HG03354 (cell line): ENCODE measurements at regions not wholly inside any gene's neighbourhood (a gene's known extent, or its start where the extent isn't known, plus 50 kb on each side); places are given as distances from the start of the nearest gene placed in this dataset.

Experiments used
- ATAC-seq: cut with Tn5 transposase; IDR thresholded peaks from one replicate; pipeline ENCODE4 v1.9.1; 2021; ENCODE audit warnings: mild to moderate bottlenecking; ENCODE audit not compliant: unreplicated experiment, poor library complexity, severe bottlenecking

DNA sequence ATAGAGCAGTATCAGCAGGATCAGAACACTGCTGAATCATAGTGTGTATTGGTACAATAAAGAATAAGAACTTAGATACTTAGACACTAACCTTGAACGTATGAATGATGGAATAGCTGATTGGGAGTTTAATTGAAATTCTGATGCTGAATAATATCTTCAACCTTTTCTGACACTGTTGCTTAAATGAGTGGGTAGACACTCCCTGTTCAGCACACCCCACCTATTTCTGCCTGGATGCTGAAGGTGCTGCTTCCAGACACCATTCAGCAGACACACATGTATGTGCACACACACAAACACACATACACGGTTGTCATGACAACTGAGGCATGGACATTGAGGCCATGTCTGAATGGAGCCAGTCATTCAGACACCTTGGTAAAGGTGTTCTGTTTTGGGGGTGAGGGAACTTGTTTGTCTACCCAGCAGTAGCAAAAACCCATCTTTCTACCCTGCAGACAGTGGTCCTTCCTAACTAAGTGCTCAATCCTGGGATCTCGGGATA is 54.3 kb downstream of the TMEM215 start:
- ATAC-seq = no peak

DNA sequence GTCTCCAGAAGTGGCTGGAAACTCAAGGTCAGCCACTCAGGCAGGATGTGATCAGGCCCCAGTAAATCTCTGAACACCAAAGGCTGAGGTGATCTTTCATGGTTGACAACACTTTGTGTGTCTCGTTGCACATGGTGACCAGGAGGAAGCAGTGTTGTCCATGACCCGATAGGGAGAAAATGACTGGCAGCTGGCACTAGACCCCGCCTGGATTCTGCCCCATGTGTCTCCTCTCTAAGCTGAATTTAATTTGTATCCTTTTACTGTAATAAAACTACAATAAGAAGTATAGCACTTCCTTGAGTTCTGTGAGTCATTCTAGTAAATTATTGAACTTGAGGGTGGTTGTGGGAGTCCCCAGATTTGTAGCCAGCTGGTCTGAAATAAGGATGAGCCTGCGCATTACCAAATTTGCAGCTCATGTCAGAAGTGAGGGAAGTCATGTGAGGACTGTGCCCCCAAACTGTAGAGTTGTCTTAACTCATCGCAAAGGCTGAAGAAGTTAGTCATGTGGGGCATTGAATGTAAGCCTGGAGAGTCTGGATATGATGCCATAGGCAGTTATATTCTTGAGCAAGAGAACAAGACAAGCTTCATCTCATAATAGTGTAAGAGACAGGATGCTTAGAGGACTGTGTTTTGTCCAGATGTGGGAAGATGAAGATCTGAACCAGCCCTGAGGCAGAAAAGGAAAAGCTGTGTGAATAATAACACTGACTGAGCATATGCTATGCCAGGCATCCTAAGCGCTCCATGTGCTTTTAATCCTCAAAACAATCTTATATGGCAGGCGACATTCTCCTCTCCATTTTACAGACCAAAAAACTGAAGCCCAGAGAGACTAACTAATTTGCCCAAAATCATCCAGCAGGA is 55.9 kb downstream of the TMEM215 start:
- ATAC-seq = peak; percentile 84

DNA sequence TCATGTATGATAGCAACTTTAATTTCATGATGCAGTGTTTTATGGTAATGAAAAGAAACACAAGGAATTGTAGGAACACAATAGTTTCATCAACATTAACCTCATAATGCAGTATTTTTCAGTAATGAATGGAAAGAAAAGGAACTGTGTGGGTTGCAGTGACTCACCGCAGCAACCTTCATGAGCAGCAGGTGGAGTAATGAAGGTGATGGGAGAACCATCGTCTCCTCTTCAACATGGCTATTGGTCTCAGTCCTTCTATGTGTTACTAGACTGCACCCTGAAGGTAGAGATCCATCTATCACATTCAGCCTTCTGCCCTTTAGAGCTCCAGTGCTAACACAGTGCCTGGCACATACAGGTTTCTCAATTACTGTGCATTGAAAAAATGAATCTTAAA is 58.0 kb downstream of the TMEM215 start:
- no peak for ATAC-seq

DNA sequence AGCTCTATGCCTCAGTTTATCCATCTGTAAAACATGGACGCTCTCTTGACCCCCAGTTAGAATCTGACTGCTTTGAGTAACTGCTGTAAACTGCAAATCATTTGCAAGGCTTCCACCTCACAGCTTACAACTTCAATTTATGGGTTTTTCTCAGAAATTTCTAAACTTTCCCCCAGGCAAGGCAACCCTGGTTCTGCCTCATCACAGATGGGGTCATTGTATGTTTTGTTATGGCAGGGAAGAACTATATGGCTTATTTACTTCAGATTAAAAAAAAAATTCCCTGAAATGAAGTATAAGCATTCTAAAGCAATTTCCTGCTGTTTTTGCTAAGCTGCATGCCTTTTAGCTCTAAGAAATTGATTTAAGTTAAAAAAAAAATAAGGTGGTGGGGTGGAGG is 60.0 kb downstream of the TMEM215 start:
- no peak for ATAC-seq

DNA sequence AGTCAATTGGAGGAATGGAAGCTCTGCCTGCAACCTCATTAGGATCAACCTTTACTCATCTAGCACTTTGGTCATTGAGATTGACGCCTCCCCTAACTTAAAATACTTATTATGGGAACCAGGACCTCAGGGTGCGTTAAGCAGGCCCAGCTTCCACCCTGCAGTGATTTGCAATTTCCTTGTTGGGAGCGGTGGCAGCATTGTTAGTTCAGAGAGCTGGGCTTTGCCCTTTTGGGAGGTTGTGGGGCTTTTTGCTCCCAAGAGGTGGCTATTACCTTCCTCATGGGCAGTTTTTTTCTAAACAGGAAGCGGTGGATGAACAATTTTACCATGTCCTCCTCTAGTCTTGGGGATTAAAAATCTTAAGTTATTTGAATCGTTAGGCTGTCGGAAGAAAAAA is 60.9 kb downstream of the TMEM215 start:
- ATAC-seq = no peak

DNA sequence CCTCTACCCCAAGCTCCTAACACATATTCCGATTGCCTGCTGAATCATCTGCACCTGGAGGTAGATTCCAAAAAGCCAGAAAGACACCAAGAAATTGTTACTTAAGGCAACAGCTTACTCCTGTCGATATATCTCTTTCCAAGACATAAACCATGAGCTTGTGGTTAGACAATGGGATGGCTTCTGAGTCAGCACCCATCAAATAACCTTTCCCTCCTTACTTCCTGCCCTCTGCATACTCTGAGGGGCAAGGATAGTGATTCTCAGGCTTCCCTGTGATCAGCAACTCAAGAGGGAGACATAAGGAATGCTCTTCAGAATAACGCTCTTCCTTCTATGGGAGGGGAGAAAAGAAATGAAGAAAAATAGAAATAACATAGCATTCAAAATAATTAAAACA is 70.9 kb downstream of the TMEM215 start:
- no peak for ATAC-seq

DNA sequence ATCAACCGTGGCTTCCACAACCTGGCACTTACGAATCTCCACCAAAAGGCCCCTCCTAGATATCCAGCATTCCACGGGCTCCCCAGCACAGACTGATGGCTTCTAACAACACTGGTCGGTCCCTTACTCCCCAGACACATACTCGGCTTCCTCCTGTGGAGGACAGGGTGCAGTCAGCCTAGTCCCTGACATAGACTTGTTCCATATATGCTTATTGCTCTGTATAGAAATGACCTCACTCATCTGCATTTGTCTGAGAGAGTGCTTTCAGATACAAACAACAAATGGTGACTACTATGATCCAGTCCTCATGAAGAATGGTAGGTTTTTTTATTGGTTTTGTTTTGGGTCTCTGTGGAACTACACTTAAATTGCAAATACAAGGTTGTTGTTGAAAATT is 72.4 kb downstream of the TMEM215 start:
- ATAC-seq = no peak

DNA sequence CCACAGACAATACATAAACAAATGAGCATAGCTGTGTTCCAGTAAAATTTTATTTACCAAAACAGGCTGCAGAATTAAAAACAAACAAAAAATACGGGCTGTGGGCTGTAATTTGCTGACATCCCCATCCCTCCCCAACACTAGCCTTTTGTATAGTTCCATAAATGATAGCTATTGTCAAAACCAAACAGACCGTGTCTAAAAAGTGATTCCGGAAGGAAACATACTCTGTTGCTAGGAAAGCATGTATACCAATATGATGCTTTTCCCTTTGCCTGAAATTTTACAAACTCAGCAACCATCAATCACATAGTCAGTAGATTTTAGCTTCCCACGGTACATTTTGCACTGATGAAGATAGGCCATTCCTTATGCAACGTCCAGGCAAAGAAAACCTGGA is 80.0 kb downstream of the TMEM215 start:
- ATAC-seq = no peak

DNA sequence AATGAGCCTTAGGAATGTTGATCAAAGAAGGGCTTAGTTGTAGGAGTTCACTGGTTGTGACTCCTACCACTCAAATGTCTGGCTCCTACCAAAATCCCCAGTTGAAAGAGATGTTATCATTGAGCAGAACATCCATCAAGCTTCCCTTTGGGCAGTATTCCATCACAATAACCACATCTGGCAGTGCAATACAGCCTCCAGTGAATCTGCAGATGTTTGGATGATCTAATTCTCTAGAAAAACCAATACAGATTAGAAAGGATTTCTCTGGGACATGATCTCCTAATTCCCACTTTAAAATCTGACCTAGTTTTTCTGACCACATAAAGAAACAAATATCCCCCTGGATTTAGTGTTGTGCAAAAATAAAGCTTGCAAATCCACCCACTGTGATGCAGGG is 81.6 kb downstream of the TMEM215 start:
- ATAC-seq = no peak

DNA sequence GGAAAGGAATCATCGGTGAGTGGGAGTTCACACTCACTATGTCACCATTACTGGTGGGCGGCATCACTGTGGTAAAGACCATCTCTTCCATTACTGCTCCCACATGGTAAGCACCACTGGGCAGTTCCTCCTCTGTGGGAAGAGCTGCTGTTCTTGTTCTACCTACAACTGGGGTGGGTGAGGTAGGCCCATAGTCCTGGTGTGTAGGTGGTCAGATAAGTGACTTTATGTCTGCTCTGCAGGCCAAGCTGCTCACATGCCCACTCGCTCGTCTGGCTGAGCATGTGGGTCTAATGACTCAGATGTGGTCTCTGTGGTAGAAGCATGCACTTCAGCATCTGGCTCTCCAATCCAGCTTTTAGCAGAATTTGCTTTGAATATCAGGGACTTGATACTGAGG is 82.9 kb downstream of the TMEM215 start:
- ATAC-seq = no peak

DNA sequence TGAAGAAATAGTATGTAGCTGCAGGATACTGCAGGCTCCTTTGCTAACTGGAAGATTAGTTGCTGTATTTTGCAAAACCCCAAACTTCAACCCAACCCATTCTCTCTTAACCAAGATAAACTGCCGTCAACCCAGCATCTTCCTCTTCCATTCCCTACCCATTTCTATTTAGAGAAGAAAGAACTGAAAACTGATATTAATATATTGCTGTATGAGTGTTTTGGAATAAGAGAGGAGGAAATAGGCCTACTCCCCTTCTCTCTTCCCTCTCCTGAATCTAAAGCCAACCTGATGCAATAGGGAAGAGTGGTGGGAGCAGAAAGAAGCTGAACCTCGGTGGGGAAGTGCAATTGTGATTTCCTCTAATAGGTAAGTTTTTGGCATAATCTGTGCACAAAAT is 83.7 kb downstream of the TMEM215 start:
- no peak for ATAC-seq

DNA sequence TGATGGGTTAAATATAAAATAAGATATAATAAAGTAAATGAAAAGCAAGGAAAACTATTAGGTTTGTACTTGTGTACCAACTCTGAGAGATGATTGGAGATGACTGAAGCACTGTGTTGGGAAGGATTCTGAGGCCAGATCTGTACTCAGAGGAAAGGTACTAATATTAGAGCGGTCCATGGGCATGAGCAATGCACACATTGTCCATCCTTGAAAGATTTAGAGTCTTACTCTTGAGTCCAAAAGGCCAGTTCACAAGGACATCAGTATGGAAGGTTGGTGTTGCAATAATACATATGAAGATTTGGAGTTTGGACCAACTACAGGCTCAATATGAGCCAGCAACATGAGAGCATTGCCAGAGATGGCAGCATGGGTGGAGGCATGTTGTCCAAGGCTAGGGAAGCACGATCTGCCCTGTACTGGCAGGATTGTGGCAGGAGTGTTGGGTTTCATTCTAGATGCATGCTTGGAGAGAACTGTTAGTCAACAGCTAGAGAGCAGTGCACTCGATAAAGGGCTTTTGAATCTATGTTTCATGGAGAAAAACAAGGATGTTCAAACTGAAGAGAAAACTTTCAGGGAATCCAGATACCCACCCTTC is 84.4 kb downstream of the TMEM215 start:
- no peak for ATAC-seq

DNA sequence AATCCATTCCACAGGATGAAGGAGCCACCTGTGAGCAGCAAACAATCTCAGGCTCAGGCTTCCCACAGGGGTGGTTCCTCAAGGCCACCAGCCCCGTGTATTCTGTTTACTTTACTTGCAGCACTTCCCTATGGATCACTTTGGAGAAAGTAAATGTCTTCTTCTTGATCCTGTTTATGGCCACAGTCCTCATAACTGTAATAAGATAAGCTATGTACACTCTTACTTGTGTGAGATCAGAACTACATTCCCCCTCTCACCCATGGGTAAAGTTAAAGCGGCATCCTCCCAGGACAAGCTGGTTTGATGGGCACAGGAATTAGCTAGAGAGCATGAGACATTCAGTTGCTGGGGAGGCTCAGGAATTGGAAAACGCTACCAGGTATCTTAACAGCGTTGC is 86.1 kb downstream of the TMEM215 start:
- no peak for ATAC-seq

DNA sequence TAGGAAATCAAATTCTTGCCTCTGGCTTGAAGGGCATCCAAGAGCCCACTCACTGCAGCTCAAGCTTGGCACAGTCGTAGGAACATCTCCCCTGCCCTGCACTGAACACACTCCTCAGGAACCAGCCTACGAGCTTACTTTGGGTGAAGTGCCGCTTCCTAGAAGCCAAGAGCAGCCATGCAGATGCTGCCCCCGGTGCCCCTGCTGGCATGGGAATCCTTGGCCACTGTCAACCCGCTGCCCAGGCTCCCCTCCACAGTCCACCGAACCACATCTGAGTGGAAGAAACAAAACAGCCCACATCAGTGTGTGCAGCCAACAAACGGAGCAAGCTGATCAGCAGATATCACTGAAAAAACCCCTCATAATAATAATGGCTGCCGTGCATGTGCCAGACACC is 89.8 kb downstream of the TMEM215 start:
- ATAC-seq = no peak

DNA sequence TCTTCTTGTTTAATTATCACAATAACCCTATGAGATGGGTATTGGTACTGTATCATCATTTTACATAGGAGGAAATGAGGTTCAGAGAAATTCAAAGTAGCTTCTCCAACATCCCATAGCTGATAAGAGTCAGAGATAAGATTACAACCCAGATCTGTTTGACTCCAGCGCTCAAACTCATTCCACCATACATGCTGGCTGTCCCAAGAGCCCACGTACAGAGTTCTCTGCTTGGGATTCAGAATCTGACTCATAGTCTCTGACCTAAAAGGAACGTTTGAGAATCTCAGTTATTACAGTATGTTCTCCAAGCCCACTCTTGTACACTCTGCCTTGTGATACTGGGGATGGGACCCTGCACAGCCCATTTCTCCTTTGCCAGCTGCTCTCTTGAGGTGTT is 90.2 kb downstream of the TMEM215 start:
- ATAC-seq = no peak

DNA sequence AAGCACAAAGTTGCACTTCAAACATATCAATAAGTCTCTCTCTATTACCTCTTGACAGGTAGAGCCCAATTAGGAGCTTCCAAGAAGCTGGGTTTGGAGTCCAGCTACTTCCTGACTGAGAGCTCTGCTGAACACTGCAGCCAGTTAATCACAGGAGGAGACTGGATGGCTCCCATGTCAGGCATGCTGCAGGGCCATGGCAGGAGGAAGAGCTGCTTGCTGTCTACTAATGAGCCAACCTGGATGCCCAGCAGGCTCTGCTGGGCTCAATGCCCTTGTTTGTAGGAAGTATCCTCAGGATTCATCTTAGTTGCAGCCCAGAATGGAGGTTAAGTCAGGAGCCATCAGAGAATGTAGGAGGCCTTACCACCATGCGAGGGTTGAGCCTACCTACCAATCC is 91.9 kb downstream of the TMEM215 start:
- ATAC-seq = no peak

DNA sequence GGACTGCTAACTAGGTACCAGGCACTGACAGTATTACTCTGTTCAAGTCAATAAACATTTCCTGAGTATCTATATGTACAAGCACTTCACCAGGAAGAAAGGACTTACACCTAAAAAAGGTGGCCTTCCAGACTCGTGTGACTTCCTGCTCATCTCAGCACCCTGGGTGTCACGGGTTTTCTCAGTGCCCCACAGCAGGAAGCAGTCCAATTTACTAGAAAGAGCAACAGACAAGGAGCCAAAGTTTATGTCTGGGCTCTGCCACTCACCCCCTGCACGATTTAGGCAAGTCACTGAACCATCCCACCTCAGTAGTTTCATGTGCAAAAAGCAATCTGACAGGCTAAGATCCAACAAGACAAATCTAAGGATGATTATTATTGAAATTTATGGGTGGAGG is 92.4 kb downstream of the TMEM215 start:
- ATAC-seq = no peak

DNA sequence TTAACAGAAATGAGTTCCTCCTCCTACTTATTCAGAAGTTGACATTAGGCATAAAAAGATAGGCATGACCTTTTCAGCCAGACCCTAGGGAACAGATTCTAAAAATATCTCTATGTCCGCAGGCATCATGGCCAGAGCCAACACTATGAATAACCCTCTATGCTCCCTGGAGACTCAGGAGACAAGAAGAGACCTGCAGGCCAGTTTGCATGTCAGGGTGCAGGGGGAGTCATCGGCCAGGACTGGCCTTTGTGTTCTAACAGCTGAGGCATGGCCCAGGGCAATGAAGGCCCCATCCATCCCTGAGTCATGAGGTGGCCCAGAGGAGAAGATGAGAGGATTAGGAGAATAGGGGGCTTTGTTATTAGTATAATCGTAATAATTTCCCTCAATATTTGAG is 93.8 kb downstream of the TMEM215 start:
- peak; percentile 14 for ATAC-seq

DNA sequence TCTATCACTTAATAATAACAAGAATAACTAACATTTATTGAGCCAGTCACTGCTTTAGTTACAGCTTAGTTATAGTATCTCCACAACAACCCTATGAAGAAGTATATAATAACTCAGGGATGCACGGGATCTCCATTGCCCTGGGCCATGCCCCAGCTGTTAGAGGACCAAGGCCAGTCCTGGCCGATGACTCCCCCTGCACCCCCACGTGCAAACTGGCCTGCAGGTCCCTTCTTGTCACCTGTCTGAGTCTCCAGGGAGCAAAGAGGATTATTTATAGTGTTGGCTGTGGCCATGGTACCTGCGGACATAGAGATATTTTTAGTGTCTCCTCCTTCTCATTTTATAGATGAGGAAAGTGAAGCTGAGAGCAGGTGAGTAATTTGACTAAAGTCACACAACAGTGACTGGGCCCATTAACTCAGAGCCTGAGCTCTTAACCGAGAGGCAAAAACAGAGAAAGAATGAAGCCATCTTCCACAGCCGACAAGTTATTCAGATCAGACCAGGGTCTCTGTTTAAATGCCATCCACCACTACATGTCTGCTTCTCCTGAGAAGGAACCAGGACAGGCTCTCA is 94.4 kb downstream of the TMEM215 start:
- peak; percentile 48 for ATAC-seq

DNA sequence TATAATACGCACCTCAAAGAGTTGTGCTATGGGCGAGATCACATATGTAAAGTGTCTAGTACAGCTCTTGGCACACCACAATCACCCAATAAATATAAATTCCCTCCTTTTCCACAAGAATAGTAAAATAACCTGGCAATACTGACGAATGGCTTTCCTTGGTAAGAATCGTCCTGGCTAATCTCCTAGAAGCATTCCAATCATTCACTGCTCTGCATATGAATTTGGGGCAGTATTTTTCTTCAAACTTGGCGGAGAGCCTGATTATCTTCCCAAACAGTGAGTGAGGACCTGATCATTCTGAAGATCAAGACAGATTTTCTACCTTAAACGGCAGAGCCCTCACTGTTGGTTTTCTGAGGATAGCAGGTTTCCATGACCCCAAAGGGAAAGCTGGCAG is 96.0 kb downstream of the TMEM215 start:
- ATAC-seq = no peak

DNA sequence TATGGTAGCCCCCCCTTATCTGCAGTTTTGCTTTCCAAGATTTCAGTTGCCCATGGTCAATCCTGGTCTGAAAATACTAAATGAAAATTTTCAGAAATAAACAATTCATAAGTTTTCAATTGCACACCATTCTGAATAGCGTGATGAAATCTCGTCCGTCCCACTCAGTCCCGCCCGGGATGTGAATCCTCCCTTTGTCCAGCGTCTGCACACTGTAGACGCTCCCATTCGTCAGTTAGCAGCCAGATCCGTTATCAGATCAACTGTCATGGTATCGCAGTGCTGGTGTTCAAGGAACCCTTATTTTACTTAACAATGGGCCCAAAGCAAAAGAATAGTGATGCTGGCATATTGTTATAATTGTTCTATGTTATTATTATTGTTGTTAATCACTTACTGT is 98.6 kb downstream of the TMEM215 start:
- ATAC-seq = no peak
